ENCODE measurements at regions not wholly inside any gene's neighbourhood (a gene's known extent, or its start where the extent isn't known, plus 50 kb on each side); places are given as distances from the start of the nearest gene placed in this dataset.

- no peaks in the 10 kb centered on the region for H3K4me1 ChIP-seq (ENCODE audit: control insufficient read depth, extremely low read depth, insufficient read depth, low read length)
- H3K9ac ChIP-seq (replicated peaks; ENCODE audit: extremely low read depth, insufficient read depth, low read length), result no peak overlapping the region
- H3K9me1 ChIP-seq (replicated peaks; ENCODE audit: control insufficient read depth, extremely low read depth, insufficient read depth, low read length), result no peaks in the 10 kb centered on the region
- no peaks in the 10 kb centered on the region for H3K27me3 ChIP-seq (ENCODE audit: control insufficient read depth in 2 of 2, insufficient read depth in 2 of 2, low read length in 2 of 2)
- H3K9me3 ChIP-seq (replicated peaks; ENCODE audit: control insufficient read depth, insufficient read depth, low read length), result no peaks in the 10 kb centered on the region
- dilution Hi-C loops (cut with MboI; ENCODE audit: extremely low pct_ligation_motif_present, low sequenced_read_pairs), result no loop called here
- H4K20me1 ChIP-seq (replicated peaks; ENCODE audit: control insufficient read depth, extremely low read depth, insufficient read depth, low read length), result no peaks in the 10 kb centered on the region
- H2AFZ ChIP-seq (ENCODE audit: low read depth, low read length), result no peak overlapping the region
- intact Hi-C loops (cut with micrococcal nuclease), result no loop called here
- H3K4me2 ChIP-seq (ENCODE audit: insufficient read depth, low read length), result no peak overlapping the region
- H3K27ac ChIP-seq (ENCODE audit: insufficient read depth, low read depth, low read length), result no peak overlapping the region
- no peak overlapping the region for H3K4me3 ChIP-seq (replicated peaks in 1 of 3; ENCODE audit: insufficient read depth in 1 of 3, low read depth in 1 of 3, low read length in 3 of 3)
- BruUV-seq (replicated peaks), result no TSS peak
- no peak for TF ChIP-seq JUN (IDR thresholded peaks at IDR 0.05; ENCODE audit: borderline replicate concordance, insufficient read depth, insufficient read length, low read depth)
- no peak for TF ChIP-seq POLR2AphosphoS5 (IDR thresholded peaks at IDR 0.05; ENCODE audit: insufficient read depth, low read depth, low read length)
- H3K36me3 ChIP-seq (ENCODE audit: control insufficient read depth in 2 of 2, extremely low read depth in 1 of 2, insufficient read depth in 2 of 2, low read length in 2 of 2), result no peaks in the 10 kb centered on the region
- H3K79me2 ChIP-seq (ENCODE audit: control insufficient read depth, insufficient read depth, low read length), result no peaks in the 10 kb centered on the region
- ChIA-PET CTCF (no interaction called here), POLR2A (no interaction called here)
- DNase-seq (ENCODE audit: low read depth, low spot score) (no peak), FAIRE-seq (no peak)
These were observed 882.0 kb upstream of the INTU start for GRCh38 chr4:126750723-126751122.

GRCh38 chr4:126752126-126752525 is 880.6 kb upstream of the INTU start:
- intact Hi-C loops (cut with micrococcal nuclease) (no loop called here), dilution Hi-C loops (cut with MboI; ENCODE audit: extremely low pct_ligation_motif_present, low sequenced_read_pairs) (no loop called here)
- H3K9ac ChIP-seq (replicated peaks; ENCODE audit: extremely low read depth, insufficient read depth, low read length), result no peak overlapping the region
- H3K36me3 ChIP-seq (ENCODE audit: control insufficient read depth in 2 of 2, extremely low read depth in 1 of 2, insufficient read depth in 2 of 2, low read length in 2 of 2), result no peaks in the 10 kb centered on the region
- TF ChIP-seq, protein P1, sequence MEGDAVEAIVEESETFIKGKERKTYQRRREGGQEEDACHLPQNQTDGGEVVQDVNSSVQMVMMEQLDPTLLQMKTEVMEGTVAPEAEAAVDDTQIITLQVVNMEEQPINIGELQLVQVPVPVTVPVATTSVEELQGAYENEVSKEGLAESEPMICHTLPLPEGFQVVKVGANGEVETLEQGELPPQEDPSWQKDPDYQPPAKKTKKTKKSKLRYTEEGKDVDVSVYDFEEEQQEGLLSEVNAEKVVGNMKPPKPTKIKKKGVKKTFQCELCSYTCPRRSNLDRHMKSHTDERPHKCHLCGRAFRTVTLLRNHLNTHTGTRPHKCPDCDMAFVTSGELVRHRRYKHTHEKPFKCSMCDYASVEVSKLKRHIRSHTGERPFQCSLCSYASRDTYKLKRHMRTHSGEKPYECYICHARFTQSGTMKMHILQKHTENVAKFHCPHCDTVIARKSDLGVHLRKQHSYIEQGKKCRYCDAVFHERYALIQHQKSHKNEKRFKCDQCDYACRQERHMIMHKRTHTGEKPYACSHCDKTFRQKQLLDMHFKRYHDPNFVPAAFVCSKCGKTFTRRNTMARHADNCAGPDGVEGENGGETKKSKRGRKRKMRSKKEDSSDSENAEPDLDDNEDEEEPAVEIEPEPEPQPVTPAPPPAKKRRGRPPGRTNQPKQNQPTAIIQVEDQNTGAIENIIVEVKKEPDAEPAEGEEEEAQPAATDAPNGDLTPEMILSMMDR (IDR thresholded peaks at IDR 0.05; ENCODE audit: extremely low read depth in 1 of 2, insufficient read depth in 1 of 2, low read depth in 1 of 2, low read length in 2 of 2), result no peak
- TF ChIP-seq, protein P2, sequence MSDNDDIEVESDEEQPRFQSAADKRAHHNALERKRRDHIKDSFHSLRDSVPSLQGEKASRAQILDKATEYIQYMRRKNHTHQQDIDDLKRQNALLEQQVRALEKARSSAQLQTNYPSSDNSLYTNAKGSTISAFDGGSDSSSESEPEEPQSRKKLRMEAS (IDR thresholded peaks at IDR 0.05; ENCODE audit: insufficient read depth, insufficient read length), result no peak
- TF ChIP-seq GATA2 (IDR thresholded peaks at IDR 0.05; ENCODE audit: insufficient read depth, insufficient read length, low read depth, low read length) (no peak), MYC (IDR thresholded peaks at IDR 0.05; ENCODE audit: low read depth, low read length) (no peak), FOS (IDR thresholded peaks at IDR 0.05; ENCODE audit: borderline replicate concordance, insufficient read depth, low read length) (no peak), POLR2A (IDR thresholded peaks at IDR 0.05; ENCODE audit: low read depth, low read length) (no peak)
- no peak overlapping the region for H3K27ac ChIP-seq (ENCODE audit: insufficient read depth, low read depth, low read length)
- POLR2A ChIA-PET, result no interaction called here
- H3K4me2 ChIP-seq (ENCODE audit: insufficient read depth, low read length), result no peak overlapping the region
- no peaks in the 10 kb centered on the region for H3K4me1 ChIP-seq (ENCODE audit: control insufficient read depth, extremely low read depth, insufficient read depth, low read length)
- no peaks in the 10 kb centered on the region for H3K9me3 ChIP-seq (replicated peaks; ENCODE audit: control insufficient read depth, insufficient read depth, low read length)
- no peaks in the 10 kb centered on the region for H3K27me3 ChIP-seq (ENCODE audit: control insufficient read depth in 2 of 2, insufficient read depth in 2 of 2, low read length in 2 of 2)
- H3K9me1 ChIP-seq (replicated peaks; ENCODE audit: control insufficient read depth, extremely low read depth, insufficient read depth, low read length), result no peaks in the 10 kb centered on the region
- no peak for FAIRE-seq
- no peaks in the 10 kb centered on the region for H4K20me1 ChIP-seq (replicated peaks; ENCODE audit: control insufficient read depth, extremely low read depth, insufficient read depth, low read length)
- no peak overlapping the region for H3K4me3 ChIP-seq (replicated peaks in 1 of 3; ENCODE audit: insufficient read depth in 1 of 3, low read depth in 1 of 3, low read length in 3 of 3)
- no peak for DNase-seq (ENCODE audit: low read depth, low spot score)
- CTCF ChIA-PET, result no interaction called here
- H2AFZ ChIP-seq (ENCODE audit: low read depth, low read length), result no peak overlapping the region
- BruUV-seq (replicated peaks), result no TSS peak
- H3K79me2 ChIP-seq (ENCODE audit: control insufficient read depth, insufficient read depth, low read length), result no peaks in the 10 kb centered on the region
